Hepatocyte (in vitro differentiated cells): ENCODE measurements at regions not wholly inside any gene's neighbourhood (a gene's known extent, or its start where the extent isn't known, plus 50 kb on each side); places are given as distances from the start of the nearest gene placed in this dataset.

Experiments
- DNase-seq: peaks from one replicate; pipeline ENCODE4 v3.0.0-alpha.2; 2016; ENCODE audit warnings: low spot score
- H2AFZ ChIP-seq: fragments of 200-600 bp; sonication (generic); 2 replicates; pipeline ENCODE4 v1.6.0; 2016; ENCODE audit warnings: antibody characterized with exemption, mild to moderate bottlenecking
- H3K27ac ChIP-seq: fragments of 200-600 bp; sonication (generic); 2 replicates; pipeline ENCODE4 v1.5.1; 2016; ENCODE audit warnings: mild to moderate bottlenecking
- H3K27me3 ChIP-seq: fragments of 200-600 bp; sonication (generic); 2 replicates; pipeline ENCODE4 v1.6.1; 2016
- H3K36me3 ChIP-seq: fragments of 200-600 bp; sonication (generic); replicated peaks from 2 replicates; pipeline ENCODE4 v1.5.1; 2016; ENCODE audit warnings: low read depth; ENCODE audit not compliant: insufficient read depth
- H3K4me1 ChIP-seq: fragments of 200-600 bp; sonication (generic); 2 replicates; pipeline ENCODE4 v1.5.1; 2016; ENCODE audit warnings: mild to moderate bottlenecking, moderate library complexity; ENCODE audit not compliant: insufficient read depth
- H3K4me2 ChIP-seq: fragments of 200-600 bp; sonication (generic); 2 replicates; pipeline ENCODE4 v1.6.0; 2016
- H3K4me3 ChIP-seq: fragments of 200-600 bp; sonication (generic); 2 replicates; pipeline ENCODE4 v1.5.1; 2016; ENCODE audit warnings: mild to moderate bottlenecking
- H3K79me2 ChIP-seq: fragments of 200-600 bp; sonication (generic); 2 replicates; pipeline ENCODE4 v1.6.0; 2017; ENCODE audit warnings: mild to moderate bottlenecking
- H3K9me2 ChIP-seq: fragments of 200-600 bp; sonication (generic); replicated peaks from 2 replicates; pipeline ENCODE4 v1.6.0; 2017; ENCODE audit warnings: mild to moderate bottlenecking; ENCODE audit not compliant: insufficient read depth
- H3K9me3 ChIP-seq: fragments of 200-600 bp; sonication (generic); 2 replicates; pipeline ENCODE4 v1.5.1; 2016; ENCODE audit warnings: low read depth, mild to moderate bottlenecking
- H4K20me1 ChIP-seq: fragments of 200-600 bp; sonication (generic); 2 replicates; pipeline ENCODE4 v1.6.0; 2016; ENCODE audit warnings: mild to moderate bottlenecking; ENCODE audit not compliant: insufficient read depth, poor library complexity, severe bottlenecking
- EZH2 ChIP-seq: fragments of 200-600 bp; sonication (generic); IDR thresholded peaks from 2 replicates; pipeline ENCODE4 v1.6.1; 2016; ENCODE audit warnings: antibody characterized with exemption, mild to moderate bottlenecking, borderline replicate concordance
- EZH2phosphoT487 ChIP-seq: fragments of 200-600 bp; sonication (generic); IDR thresholded peaks from one replicate; pipeline ENCODE4 v1.6.1; 2018; ENCODE audit warnings: antibody characterized with exemption, mild to moderate bottlenecking, low read depth, moderate library complexity; ENCODE audit not compliant: unreplicated experiment, severe bottlenecking
- WGBS: methylation state at CpG from one replicate; pipeline ENCODE4 v1.1.6; 2016; ENCODE audit warnings: low lambda C conversion rate; ENCODE audit errors: missing lambda C conversion rate; 5-methylcytosine and 5-hydroxymethylcytosine counted together
- TF ChIP-seq, protein P1 (sequence below): fragments of 200-600 bp; sonication (generic); IDR thresholded peaks from 2 replicates; pipeline ENCODE4 v1.5.1; 2016; ENCODE audit warnings: antibody characterized with exemption, mild to moderate bottlenecking; ENCODE audit not compliant: poor library complexity

DNA sequence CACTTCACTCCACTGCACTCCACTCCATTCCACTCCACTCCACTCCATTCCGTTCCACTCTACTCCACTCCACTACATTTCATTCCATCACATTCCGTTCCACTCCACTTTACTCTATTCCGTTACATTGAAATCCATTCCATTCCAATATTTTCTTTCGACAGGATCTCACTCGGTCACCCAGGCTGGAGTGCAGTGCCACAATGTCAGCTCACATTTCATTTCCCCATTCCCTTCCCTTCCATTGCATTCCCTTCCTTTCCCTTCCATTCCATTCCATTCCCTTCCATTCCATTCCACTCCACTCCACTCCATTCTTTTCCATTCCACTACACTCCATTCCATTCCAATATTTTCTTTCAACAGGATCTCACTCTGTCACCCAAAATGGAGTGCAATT, 1407.6 kb upstream of the USP9Y start:
- Histone ChIP-seq H3K79me2 (no peaks in the 10 kb centered on the region), H3K36me3 (no peaks in the 10 kb centered on the region), H3K27ac (no peak overlapping the region), H3K4me1 (no peaks in the 10 kb centered on the region), H3K4me2 (no peak overlapping the region), H3K9me3 (no peaks in the 10 kb centered on the region), H2AFZ (no peak overlapping the region), H4K20me1 (no peaks in the 10 kb centered on the region), H3K4me3 (no peak overlapping the region), H3K27me3 (no peaks in the 10 kb centered on the region), H3K9me2 (no peaks in the 10 kb centered on the region)
- TF ChIP-seq EZH2 (no peak), EZH2phosphoT487 (no peak)
- TF ChIP-seq, protein P1, sequence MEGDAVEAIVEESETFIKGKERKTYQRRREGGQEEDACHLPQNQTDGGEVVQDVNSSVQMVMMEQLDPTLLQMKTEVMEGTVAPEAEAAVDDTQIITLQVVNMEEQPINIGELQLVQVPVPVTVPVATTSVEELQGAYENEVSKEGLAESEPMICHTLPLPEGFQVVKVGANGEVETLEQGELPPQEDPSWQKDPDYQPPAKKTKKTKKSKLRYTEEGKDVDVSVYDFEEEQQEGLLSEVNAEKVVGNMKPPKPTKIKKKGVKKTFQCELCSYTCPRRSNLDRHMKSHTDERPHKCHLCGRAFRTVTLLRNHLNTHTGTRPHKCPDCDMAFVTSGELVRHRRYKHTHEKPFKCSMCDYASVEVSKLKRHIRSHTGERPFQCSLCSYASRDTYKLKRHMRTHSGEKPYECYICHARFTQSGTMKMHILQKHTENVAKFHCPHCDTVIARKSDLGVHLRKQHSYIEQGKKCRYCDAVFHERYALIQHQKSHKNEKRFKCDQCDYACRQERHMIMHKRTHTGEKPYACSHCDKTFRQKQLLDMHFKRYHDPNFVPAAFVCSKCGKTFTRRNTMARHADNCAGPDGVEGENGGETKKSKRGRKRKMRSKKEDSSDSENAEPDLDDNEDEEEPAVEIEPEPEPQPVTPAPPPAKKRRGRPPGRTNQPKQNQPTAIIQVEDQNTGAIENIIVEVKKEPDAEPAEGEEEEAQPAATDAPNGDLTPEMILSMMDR = no peak
- no peak for DNase-seq
- WGBS = 51% methylated on average over 5 of the region's 5 CpGs

DNA sequence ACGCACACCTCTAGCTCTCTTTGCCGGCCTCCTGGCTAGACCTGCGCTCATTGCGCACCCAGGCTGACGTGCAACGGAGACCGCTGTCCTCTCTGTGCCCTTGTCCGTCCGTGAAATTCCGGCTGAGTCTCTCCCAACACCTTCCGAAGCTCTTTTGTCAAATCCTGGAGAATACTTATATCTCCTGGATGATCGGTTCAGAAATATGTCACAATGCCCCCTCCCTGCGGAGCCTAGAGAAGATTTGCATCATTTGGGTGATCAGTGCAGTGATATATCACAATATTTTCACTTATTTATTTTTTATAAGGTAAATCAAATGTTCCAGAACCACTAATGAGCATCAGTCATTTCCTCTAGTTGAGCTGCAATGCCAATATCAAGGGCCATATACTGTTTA, 1366.9 kb upstream of the USP9Y start:
- 64% methylated on average over 13 of the region's 13 CpGs for WGBS
- Histone ChIP-seq H3K79me2 (no peaks in the 10 kb centered on the region), H3K9me2 (no peaks in the 10 kb centered on the region), H4K20me1 (no peaks in the 10 kb centered on the region), H3K36me3 (no peaks in the 10 kb centered on the region), H3K4me3 (no peak overlapping the region), H3K4me1 (no peaks in the 10 kb centered on the region), H3K9me3 (no peaks in the 10 kb centered on the region), H2AFZ (no peak overlapping the region), H3K4me2 (no peak overlapping the region), H3K27me3 (no peaks in the 10 kb centered on the region), H3K27ac (no peak overlapping the region)
- TF ChIP-seq EZH2phosphoT487 = no peak
- TF ChIP-seq, protein P1 = no peak
- TF ChIP-seq EZH2 = no peak
- peak; percentile 52 for DNase-seq
